ENCODE measurements at regions not wholly inside any gene's neighbourhood (a gene's known extent, or its start where the extent isn't known, plus 50 kb on each side); places are given as distances from the start of the nearest gene placed in this dataset.

- TF ChIP-seq CTCF (IDR thresholded peaks at IDR 0.05; ENCODE audit: low read depth, low read length), result no peak
- no peak overlapping the region for H3K4me3 ChIP-seq (ENCODE audit: low read depth, low read length)
These were observed 383.8 kb upstream of the ZMIZ1 start for GRCh38 chr10:78684947-78685346.

- no peak for TF ChIP-seq CTCF (IDR thresholded peaks at IDR 0.05; ENCODE audit: low read depth, low read length)
- no peak overlapping the region for H3K4me3 ChIP-seq (ENCODE audit: low read depth, low read length)
These were observed 383.2 kb upstream of the ZMIZ1 start for GRCh38 chr10:78685466-78686103.

- TF ChIP-seq CTCF (IDR thresholded peaks at IDR 0.05; ENCODE audit: low read depth, low read length), result no peak
- no peak overlapping the region for H3K4me3 ChIP-seq (ENCODE audit: low read depth, low read length)
These were observed 382.2 kb upstream of the ZMIZ1 start for GRCh38 chr10:78686444-78687060.

GRCh38 chr10:78687626-78688025 is 381.1 kb upstream of the ZMIZ1 start:
- no peak for TF ChIP-seq CTCF (IDR thresholded peaks at IDR 0.05; ENCODE audit: low read depth, low read length)
- no peak overlapping the region for H3K4me3 ChIP-seq (ENCODE audit: low read depth, low read length)

GRCh38 chr10:78688230-78688900 is 380.4 kb upstream of the ZMIZ1 start:
- TF ChIP-seq CTCF (IDR thresholded peaks at IDR 0.05; ENCODE audit: low read depth, low read length), result no peak
- no peak overlapping the region for H3K4me3 ChIP-seq (ENCODE audit: low read depth, low read length)

- H3K4me3 ChIP-seq (ENCODE audit: low read depth, low read length), result no peak overlapping the region
- no peak for TF ChIP-seq CTCF (IDR thresholded peaks at IDR 0.05; ENCODE audit: low read depth, low read length)
These were observed 379.7 kb upstream of the ZMIZ1 start for GRCh38 chr10:78688901-78689583.

- H3K4me3 ChIP-seq (ENCODE audit: low read depth, low read length), result no peak overlapping the region
- TF ChIP-seq CTCF (IDR thresholded peaks at IDR 0.05; ENCODE audit: low read depth, low read length), result no peak
These were observed 379.2 kb upstream of the ZMIZ1 start for GRCh38 chr10:78689584-78689935.
